Esophagus muscularis mucosa (tissue), 4 donors: ENCODE measurements at regions not wholly inside any gene's neighbourhood (a gene's known extent, or its start where the extent isn't known, plus 50 kb on each side); places are given as distances from the start of the nearest gene placed in this dataset.

Source experiments
- EP300 ChIP-seq: sonication (generic); formaldehyde crosslinking; IDR thresholded peaks from one replicate; pipeline ENCODE4 v1.6.1; 2017; ENCODE audit warnings: antibody characterized with exemption
- POLR2A ChIP-seq: fragments of 450-650 bp; IDR thresholded peaks from one replicate; pipeline ENCODE4 v1.6.1; 2017; ENCODE audit warnings: antibody characterized with exemption, moderate library complexity, mild to moderate bottlenecking, low read depth
- POLR2AphosphoS5 ChIP-seq, 2 donors: sonication (generic); formaldehyde crosslinking; IDR thresholded peaks; one replicate each; pipeline ENCODE4 v1.6.1; 2017; ENCODE audit warnings: antibody characterized with exemption in 2 of 2
- TF ChIP-seq, protein P1 (sequence below), 3 experiments: fragments of 200-600 bp in 2 of 3; fragments of 450-650 bp in 1 of 3; sonication (generic) in 2 of 3; IDR thresholded peaks; one replicate each; pipeline ENCODE4 v1.5.1; 2017 to 2019; ENCODE audit warnings: antibody characterized with exemption in 3 of 3, mild to moderate bottlenecking in 2 of 3, moderate library complexity in 1 of 3

DNA sequence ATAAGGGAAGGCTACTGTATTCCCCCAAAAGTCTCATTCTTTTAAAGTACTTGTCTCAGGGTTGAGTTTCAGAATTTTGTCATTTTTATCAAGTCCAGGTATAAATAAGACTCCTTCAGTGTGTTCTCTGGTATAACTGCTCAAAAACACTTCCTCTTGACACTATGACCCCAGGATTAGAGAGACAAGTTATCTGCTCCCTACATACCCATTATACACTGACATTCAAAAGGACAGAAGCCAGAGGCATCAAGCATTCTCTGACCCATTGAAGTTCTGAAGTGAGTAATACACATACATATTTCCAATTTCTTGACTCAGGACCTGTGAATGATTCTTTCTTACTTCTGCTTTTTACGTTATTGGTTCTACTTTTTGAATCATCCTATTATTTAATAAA is 447.8 kb upstream of the CNTN5 start:
- TF ChIP-seq, protein P1, sequence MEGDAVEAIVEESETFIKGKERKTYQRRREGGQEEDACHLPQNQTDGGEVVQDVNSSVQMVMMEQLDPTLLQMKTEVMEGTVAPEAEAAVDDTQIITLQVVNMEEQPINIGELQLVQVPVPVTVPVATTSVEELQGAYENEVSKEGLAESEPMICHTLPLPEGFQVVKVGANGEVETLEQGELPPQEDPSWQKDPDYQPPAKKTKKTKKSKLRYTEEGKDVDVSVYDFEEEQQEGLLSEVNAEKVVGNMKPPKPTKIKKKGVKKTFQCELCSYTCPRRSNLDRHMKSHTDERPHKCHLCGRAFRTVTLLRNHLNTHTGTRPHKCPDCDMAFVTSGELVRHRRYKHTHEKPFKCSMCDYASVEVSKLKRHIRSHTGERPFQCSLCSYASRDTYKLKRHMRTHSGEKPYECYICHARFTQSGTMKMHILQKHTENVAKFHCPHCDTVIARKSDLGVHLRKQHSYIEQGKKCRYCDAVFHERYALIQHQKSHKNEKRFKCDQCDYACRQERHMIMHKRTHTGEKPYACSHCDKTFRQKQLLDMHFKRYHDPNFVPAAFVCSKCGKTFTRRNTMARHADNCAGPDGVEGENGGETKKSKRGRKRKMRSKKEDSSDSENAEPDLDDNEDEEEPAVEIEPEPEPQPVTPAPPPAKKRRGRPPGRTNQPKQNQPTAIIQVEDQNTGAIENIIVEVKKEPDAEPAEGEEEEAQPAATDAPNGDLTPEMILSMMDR (IDR thresholded peaks at IDR 0.05) = no peak
- TF ChIP-seq POLR2A = no peak
- no peak for TF ChIP-seq EP300
- no peak for TF ChIP-seq POLR2AphosphoS5 (IDR thresholded peaks at IDR 0.05)
